ENCODE measurements at regions not wholly inside any gene's neighbourhood (a gene's known extent, or its start where the extent isn't known, plus 50 kb on each side); places are given as distances from the start of the nearest gene placed in this dataset.

DNA sequence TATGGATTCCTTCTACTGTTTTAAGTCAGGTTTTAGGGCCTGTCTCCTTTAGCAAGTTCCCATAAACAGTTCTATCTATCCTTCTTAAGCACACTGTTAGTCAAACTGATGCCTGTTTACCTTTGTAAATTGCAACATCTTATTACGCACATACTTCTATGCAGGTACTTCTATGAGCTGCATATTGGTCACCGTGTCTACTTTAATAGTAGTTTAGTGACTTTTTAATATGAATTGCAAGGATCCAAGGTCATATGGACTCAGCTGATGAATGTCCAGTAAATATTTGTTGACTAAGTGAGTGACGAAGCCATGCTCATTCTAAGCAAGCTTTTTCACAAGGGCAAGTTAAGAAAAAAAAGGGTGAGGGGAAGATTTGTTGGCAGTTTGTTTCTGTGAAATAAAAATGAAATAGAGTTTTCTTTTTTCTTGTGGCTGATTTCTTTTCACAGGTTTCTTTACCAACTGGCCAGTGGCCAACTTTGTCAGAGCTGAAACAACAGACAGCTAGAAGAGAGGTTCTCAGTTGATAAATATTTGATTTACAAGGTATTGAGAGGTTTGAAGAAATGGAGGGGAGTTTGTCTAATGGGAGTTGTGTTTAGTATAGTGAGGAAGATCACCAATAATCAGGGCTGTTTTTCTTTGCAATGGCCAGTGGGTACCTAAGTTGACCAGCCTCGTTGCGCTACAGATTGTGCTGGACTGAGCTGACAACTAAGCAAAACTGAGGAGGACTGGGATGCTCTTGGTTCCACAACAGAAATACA lies 141.1 kb downstream of the SLC15A5 start:
- DNase-seq (ENCODE audit: low read depth): no peak

- no peak for DNase-seq (ENCODE audit: low read depth)
Observed at GRCh38 chr12:16135323-16135722, 142.2 kb downstream of the SLC15A5 start.

DNA sequence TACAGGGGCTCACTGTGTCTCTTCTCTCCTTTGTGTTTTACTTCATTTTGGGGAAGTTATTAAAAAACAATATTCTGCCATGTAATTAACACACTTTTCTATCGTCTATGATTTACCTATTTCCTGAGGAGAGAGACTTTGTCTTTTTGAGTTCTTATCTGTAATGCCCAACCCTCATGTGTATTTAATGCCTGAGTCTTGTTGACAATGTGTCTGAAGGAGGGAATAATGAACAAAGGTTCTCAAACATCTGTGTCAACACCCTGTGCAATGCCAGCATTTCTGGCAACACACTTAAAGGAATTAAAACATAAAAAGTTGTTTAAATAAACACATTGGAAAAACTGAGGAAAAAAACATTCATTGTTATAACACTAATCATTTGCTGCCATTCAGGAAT lies 147.1 kb downstream of the SLC15A5 start:
- DNase-seq (ENCODE audit: low read depth): no peak

GRCh38 chr12:16121953-16122352 lies 155.5 kb downstream of the SLC15A5 start:
- no peak for DNase-seq (ENCODE audit: low read depth)

DNA sequence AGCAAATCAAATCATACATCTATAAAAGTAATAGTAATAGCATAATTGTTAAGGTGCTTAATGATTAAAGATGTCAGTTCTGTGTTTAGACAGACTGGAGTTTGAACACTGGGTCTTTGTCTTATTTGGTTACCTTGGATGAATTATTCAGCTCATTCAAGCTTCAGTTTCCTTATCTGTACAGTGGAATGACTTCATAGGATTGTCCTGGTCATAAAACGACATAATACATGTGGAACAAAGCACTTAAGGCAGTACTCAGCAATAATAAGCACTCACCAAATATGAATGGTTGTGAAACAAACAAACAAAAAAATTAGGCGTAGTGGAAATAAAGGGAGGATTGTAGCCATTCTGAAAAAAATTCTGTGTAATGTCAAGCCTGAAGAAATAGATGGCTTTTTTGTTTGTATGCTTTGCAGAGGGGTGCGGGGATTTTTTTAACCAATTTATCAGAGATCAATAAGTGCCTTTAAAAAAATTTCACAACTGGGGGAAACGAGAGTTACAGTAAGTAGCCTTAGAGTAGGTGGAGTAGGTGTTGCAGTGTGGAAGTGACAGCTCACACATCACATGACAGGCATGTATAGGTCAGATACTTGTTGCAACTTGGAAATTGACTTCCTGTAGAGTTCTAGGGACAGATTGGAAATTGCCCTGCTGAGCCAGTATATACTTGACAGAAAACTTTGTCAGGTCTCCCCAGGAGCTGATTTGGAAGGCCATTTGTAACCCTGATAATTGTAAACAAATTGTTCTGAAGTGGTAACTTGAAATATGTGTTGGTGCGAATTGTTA lies 157.7 kb downstream of the SLC15A5 start:
- DNase-seq (ENCODE audit: low read depth): no peak

DNA sequence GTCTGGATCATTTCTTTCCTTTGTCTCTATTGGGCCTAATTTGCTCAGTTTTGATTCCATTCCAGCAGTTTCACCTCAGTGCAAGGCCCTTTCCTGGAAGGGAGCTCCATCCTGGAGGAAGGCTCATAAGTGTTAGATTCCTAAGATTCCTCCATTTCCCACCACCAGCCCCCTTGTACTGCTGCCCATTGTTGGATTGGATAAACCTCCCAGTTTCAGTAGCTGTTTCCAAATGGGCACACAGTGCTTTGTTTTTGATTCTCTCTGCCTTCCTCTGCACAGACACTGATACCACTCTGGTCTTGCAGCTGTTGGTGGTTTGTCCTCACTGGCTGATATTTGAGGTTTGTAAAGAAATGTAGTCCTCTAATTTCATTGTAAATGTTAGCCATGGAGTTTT lies 158.9 kb downstream of the SLC15A5 start:
- no peak for DNase-seq (ENCODE audit: low read depth)

DNA sequence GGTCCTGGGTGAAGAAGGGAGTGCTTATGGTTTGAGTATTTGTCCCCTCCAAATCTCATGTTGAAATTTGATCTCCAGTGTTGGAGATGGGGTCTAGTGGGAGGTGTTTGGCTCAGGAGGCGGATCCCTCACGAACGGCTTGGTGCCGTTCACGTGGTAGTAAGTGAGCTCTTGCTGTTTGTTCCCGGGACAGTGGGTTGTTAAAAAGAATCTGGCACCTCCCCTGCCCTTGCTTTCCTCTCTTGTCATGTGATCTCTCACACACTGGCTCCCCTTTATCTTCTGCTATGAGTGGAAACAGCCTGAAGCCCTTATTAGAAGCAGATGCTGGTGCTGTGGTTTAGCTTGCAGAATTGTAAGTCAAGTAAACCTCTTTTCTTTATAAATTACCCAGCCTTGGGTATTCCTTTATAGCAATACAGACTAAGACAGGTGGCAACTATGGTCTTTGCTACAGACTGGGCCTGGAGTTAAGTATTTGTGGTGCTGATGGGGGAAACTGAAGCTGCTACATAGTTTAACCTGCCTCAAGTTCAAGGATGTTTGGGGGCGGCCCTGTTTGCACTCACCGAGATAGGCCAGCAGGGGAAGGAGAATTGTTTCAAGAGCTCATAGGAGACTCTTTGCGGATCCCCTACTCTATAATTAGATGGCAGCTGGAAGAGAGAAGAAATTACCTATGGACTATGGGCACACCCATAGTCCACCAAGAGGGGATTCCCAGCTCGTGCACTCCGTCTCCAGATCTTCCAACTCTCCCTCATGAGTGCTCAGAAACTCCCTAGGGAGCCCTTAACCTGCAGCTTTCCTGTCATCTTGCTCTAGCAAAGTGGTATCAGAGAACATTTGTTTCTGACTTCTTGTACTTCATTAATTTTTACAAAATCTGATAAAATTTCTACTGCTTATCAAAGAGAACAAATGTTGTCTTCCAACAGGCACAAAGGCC lies 164.6 kb downstream of the SLC15A5 start:
- DNase-seq (ENCODE audit: low read depth): peak; percentile 30

- DNase-seq (ENCODE audit: low read depth): no peak
Observed at GRCh38 chr12:16112130-16112529, 165.4 kb downstream of the SLC15A5 start.

- DNase-seq (ENCODE audit: low read depth): no peak
Observed at GRCh38 chr12:16110596-16110995, 166.9 kb downstream of the SLC15A5 start.

DNA sequence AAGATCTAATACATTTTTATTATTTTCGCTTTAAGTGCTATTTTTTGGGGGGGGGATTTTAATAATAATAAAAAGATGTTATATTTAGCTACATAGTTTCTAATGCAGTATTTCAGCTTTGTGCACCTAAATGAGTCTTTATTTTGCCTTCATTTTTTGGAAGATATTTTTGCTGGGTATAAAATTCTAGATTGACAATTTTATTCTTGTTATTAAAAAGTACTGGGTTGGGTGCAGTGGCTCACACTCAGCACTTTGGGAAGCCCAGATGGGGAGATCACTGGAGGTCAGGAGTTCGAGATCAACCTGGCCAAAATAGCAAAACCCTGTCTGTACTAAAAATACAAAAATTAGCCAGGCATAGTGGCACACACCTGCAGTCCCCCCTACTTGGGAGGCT lies 173.6 kb downstream of the SLC15A5 start:
- no peak for DNase-seq (ENCODE audit: low read depth)

- DNase-seq (ENCODE audit: low read depth): no peak
Observed at GRCh38 chr12:16100206-16100605, 177.3 kb downstream of the SLC15A5 start.

DNA sequence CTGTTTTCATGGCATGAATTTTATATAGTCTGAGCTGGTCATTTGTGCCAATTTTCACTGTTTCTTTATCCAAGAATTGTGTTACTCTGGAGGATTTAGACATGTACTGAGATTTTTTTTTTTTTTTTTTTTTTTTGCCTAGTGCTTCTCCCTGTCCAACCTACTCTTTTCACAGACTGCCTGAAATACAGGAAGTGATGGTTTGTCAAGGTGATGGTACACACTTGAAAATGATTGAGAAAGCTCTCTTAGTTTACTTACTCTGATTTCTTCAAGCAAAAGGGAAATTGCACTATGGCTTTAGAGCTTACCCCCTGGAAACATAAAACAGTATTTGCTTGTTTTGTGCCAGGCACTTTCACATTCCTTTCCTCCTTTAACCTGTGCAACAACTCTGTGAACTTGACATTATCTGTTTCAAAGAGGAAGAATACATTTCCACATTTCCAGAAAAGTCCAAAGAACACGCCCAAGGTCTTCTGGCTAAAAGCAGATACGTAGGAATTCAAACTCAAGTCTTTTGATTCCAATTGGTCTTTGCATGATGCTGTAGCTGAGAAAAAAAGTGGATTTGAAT lies 181.1 kb downstream of the SLC15A5 start:
- DNase-seq (ENCODE audit: low read depth): no peak

GRCh38 chr12:16095531-16096110 lies 181.9 kb downstream of the SLC15A5 start:
- DNase-seq (ENCODE audit: low read depth): no peak

DNA sequence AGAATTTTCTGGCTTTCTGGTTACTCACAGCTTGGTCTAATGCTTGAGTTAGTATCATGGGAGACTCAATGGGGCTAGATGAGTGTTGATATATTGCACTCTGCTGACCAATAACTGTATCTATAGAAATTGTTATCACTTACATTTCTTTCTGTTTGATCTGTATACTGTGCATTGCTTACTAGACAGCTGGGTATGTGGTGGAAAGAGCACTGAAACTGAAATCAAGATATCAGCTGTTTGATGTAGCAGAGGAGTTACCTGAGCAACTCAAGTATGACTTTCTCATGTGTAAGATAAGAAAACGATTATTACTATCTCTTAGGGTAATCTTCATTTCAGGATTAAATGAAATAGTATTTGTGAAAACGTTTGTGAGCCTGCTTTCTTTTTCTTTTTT lies 183.0 kb downstream of the SLC15A5 start:
- no peak for DNase-seq (ENCODE audit: low read depth)

GRCh38 chr12:16093825-16094224 lies 182.7 kb downstream of the DERA start:
- DNase-seq (ENCODE audit: low read depth): no peak

DNA sequence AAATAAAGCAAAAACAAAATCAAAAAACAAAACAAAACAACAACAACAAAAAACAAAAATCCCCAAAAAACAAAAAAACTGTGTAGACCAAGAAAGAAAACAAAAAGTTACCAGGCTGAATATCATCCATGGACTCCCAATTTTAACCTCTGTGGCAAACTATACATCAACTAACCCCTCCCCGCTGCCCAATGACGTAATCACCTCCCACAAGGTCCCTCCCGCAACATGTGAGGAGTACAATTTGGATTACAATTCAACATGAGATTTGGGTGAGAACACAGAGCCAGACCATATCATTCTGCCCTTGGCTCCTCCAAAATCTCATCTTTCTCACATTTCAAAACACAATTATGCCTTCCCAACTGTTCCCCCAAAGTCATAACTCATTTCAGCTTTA lies 179.8 kb downstream of the DERA start:
- no peak for DNase-seq (ENCODE audit: low read depth)

DNA sequence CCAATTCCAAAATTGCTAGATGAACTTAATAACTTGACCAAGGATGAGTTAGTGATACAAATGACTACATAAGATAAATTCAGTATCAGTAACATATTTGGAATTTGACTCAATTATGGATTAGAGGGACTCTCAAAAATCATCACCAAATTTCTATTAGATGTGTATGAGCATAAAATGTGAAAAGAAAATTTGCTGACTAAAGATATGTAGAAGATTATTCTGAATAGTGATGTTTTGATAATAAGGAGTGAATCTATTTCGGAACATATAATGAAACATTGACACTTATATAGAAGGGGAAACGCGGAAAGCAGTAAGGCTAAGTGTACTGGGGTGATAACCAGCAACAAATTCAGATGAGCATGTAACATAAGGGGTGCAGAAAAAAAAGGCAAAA lies 177.3 kb downstream of the DERA start:
- no peak for DNase-seq (ENCODE audit: low read depth)
